Esophagus squamous epithelium (tissue), 5 donors: ENCODE measurements at regions not wholly inside any gene's neighbourhood (a gene's known extent, or its start where the extent isn't known, plus 50 kb on each side); places are given as distances from the start of the nearest gene placed in this dataset.

Experiments used
- DNase-seq: peaks from one replicate; lab custom pipeline; 2025; lab: John Stamatoyannopoulos, UW
- H3K27ac ChIP-seq, 4 donors: fragments of 200-600 bp; sonication (generic); one replicate each; pipeline ENCODE4 v1.5.1; 2016 to 2019; ENCODE audit warnings: mild to moderate bottlenecking in 1 of 4
- H3K27me3 ChIP-seq, 4 donors: fragments of 200-600 bp; sonication (generic); 1 replicate in 3 of 4; 2 replicates in 1 of 4; pipeline versions ENCODE4 v1.5.1 to v1.6.0; 2017 to 2021; ENCODE audit warnings: antibody characterized with exemption in 1 of 4
- H3K36me3 ChIP-seq, 3 donors: fragments of 200-600 bp; sonication (generic); one replicate each; pipeline ENCODE4 v1.5.1; 2016 to 2019
- H3K4me1 ChIP-seq, 3 donors: fragments of 200-600 bp; sonication (generic); one replicate each; pipeline ENCODE4 v1.5.1; 2017 to 2019
- H3K4me3 ChIP-seq, 4 donors: fragments of 200-600 bp; sonication (generic); 1 replicate in 3 of 4; 2 replicates in 1 of 4; pipeline ENCODE4 v1.5.1; 2016 to 2019; ENCODE audit warnings: mild to moderate bottlenecking in 2 of 4, moderate library complexity in 1 of 4
- H3K9me3 ChIP-seq, 3 donors: fragments of 200-600 bp; sonication (generic); one replicate each; pipeline ENCODE4 v1.5.1; 2016 to 2019
- CTCF ChIP-seq, 6 experiments: fragments of 450-650 bp in 4 of 6; fragments of 200-600 bp in 2 of 6; sonication (generic) in 2 of 6; IDR thresholded peaks; one replicate each; pipeline ENCODE4 v1.5.1; 2016 to 2019; ENCODE audit warnings: antibody characterized with exemption in 6 of 6, mild to moderate bottlenecking in 4 of 6, moderate library complexity in 4 of 6
- POLR2A ChIP-seq, 4 donors: fragments of 450-650 bp; IDR thresholded peaks; one replicate each; pipeline ENCODE4 v1.6.1; 2017; ENCODE audit warnings: antibody characterized with exemption in 4 of 4, mild to moderate bottlenecking in 4 of 4, moderate library complexity in 3 of 4
- WGBS, 2 donors: methylation state at CpG; one replicate each; pipeline ENCODE4 v1.1.5; 2018; 5-methylcytosine and 5-hydroxymethylcytosine counted together
- intact Hi-C: fragments of 100-400 bp; cut with DNase I; formaldehyde crosslinking; loops from one replicate; pipeline ENCODE4 v1.15.0; 2022
- donor health status: DM: yes; HTN: yes; CAD: no.

GRCh38 chr14:84575681-84576080, 954.3 kb upstream of the FLRT2 start:
- H3K36me3 ChIP-seq: no peaks in the 10 kb centered on the region
- H3K27ac ChIP-seq: no peak overlapping the region
- no peaks in the 10 kb centered on the region for H3K4me1 ChIP-seq
- no peak for TF ChIP-seq POLR2A (IDR thresholded peaks at IDR 0.05)
- no peak for TF ChIP-seq CTCF (IDR thresholded peaks at IDR 0.05)
- H3K27me3 ChIP-seq: no peaks in the 10 kb centered on the region
- H3K9me3 ChIP-seq: no peaks in the 10 kb centered on the region
- no peak for DNase-seq
- H3K4me3 ChIP-seq: no peak overlapping the region
- intact Hi-C loops: no loop called here

GRCh38 chr14:84579292-84579691, 950.7 kb upstream of the FLRT2 start:
- intact Hi-C loops: no loop called here
- no peak for DNase-seq
- no peak overlapping the region for H3K27ac ChIP-seq
- no peaks in the 10 kb centered on the region for H3K27me3 ChIP-seq
- TF ChIP-seq CTCF (IDR thresholded peaks at IDR 0.05) (no peak), POLR2A (IDR thresholded peaks at IDR 0.05) (no peak)
- H3K9me3 ChIP-seq: no peaks in the 10 kb centered on the region
- H3K4me1 ChIP-seq: no peaks in the 10 kb centered on the region
- H3K36me3 ChIP-seq: no peaks in the 10 kb centered on the region
- WGBS, 2 donors: 80 to 100% methylated on average over 1 to 3 of the region's 3 CpGs
- no peak overlapping the region for H3K4me3 ChIP-seq

- Histone ChIP-seq H3K36me3 (no peaks in the 10 kb centered on the region), H3K27ac (no peak overlapping the region), H3K4me3 (no peak overlapping the region), H3K4me1 (no peaks in the 10 kb centered on the region), H3K9me3 (no peaks in the 10 kb centered on the region), H3K27me3 (no peaks in the 10 kb centered on the region)
- DNase-seq: no peak
- intact Hi-C loops: no loop called here
- TF ChIP-seq CTCF (IDR thresholded peaks at IDR 0.05) (no peak), POLR2A (IDR thresholded peaks at IDR 0.05) (no peak)
Observed at GRCh38 chr14:84581041-84581440, 948.9 kb upstream of the FLRT2 start.

- Histone ChIP-seq H3K4me3 (no peak overlapping the region), H3K9me3 (no peaks in the 10 kb centered on the region), H3K4me1 (no peaks in the 10 kb centered on the region), H3K27ac (no peak overlapping the region), H3K27me3 (no peaks in the 10 kb centered on the region), H3K36me3 (no peaks in the 10 kb centered on the region)
- WGBS, 2 donors: 40 to 55% methylated on average over 1 of the region's 1 CpG
- no peak for DNase-seq
- no peak for TF ChIP-seq CTCF (IDR thresholded peaks at IDR 0.05)
- no peak for TF ChIP-seq POLR2A (IDR thresholded peaks at IDR 0.05)
- intact Hi-C loops: no loop called here
Observed at GRCh38 chr14:84584511-84584910, 945.4 kb upstream of the FLRT2 start.

GRCh38 chr14:84591827-84592445, 938.0 kb upstream of the FLRT2 start:
- no peaks in the 10 kb centered on the region for H3K36me3 ChIP-seq
- intact Hi-C loops: no loop called here
- no peak for DNase-seq
- WGBS, 2 donors: 57 to 68% methylated on average over 9 of the region's 9 CpGs
- no peaks in the 10 kb centered on the region for H3K27me3 ChIP-seq
- TF ChIP-seq POLR2A (IDR thresholded peaks at IDR 0.05) (no peak), CTCF (IDR thresholded peaks at IDR 0.05) (no peak)
- H3K4me1 ChIP-seq: no peaks in the 10 kb centered on the region
- no peak overlapping the region for H3K27ac ChIP-seq
- no peaks in the 10 kb centered on the region for H3K9me3 ChIP-seq
- no peak overlapping the region for H3K4me3 ChIP-seq
